ENCODE measurements at regions not wholly inside any gene's neighbourhood (a gene's known extent, or its start where the extent isn't known, plus 50 kb on each side); places are given as distances from the start of the nearest gene placed in this dataset.
A peak's percentile ranks its signal among the peaks of the same experiment; 100 is the strongest.

- Mint-ChIP-seq H3K9me3 (no peaks in the 10 kb centered on the region), H3K4me1 (peaks cover 41% of the 10 kb centered on the region), H3K27ac (peak overlapping the region; percentile 46), H3K36me3 (no peaks in the 10 kb centered on the region), H3K4me3 (peak overlapping the region; percentile 38), H3K27me3 (no peaks in the 10 kb centered on the region)
- ATAC-seq = peak; percentile 96
Observed at GRCh38 chr2:161088658-161089350, 71.4 kb upstream of the TANK start.

GRCh38 chr2:161090411-161090810 is 69.8 kb upstream of the TANK start:
- peak; percentile 54 for ATAC-seq
- H3K36me3 Mint-ChIP-seq = no peaks in the 10 kb centered on the region
- no peaks in the 10 kb centered on the region for H3K27me3 Mint-ChIP-seq
- H3K4me1 Mint-ChIP-seq = peaks cover 47% of the 10 kb centered on the region
- peak overlapping the region; percentile 46 for H3K27ac Mint-ChIP-seq
- H3K9me3 Mint-ChIP-seq = no peaks in the 10 kb centered on the region
- H3K4me3 Mint-ChIP-seq = peak overlapping the region; percentile 59

- Mint-ChIP-seq H3K36me3 (no peaks in the 10 kb centered on the region), H3K4me1 (peaks cover 16% of the 10 kb centered on the region), H3K9me3 (peaks cover 10% of the 10 kb centered on the region), H3K27me3 (no peaks in the 10 kb centered on the region), H3K27ac (no peak overlapping the region), H3K4me3 (no peak overlapping the region)
- ATAC-seq = no peak
Observed at GRCh38 chr2:161095314-161095713, 64.9 kb upstream of the TANK start.

GRCh38 chr2:161096336-161096735 is 63.9 kb upstream of the TANK start:
- ATAC-seq = no peak
- Mint-ChIP-seq H3K36me3 (no peaks in the 10 kb centered on the region), H3K27me3 (no peaks in the 10 kb centered on the region), H3K4me3 (no peak overlapping the region), H3K27ac (no peak overlapping the region), H3K4me1 (peaks cover 6% of the 10 kb centered on the region), H3K9me3 (peaks cover 10% of the 10 kb centered on the region)

- no peaks in the 10 kb centered on the region for H3K27me3 Mint-ChIP-seq
- ATAC-seq = no peak
- no peaks in the 10 kb centered on the region for H3K36me3 Mint-ChIP-seq
- peaks cover 6% of the 10 kb centered on the region for H3K4me1 Mint-ChIP-seq
- H3K9me3 Mint-ChIP-seq = peaks cover 10% of the 10 kb centered on the region
- H3K4me3 Mint-ChIP-seq = no peak overlapping the region
- no peak overlapping the region for H3K27ac Mint-ChIP-seq
Observed at GRCh38 chr2:161097157-161097556, 63.1 kb upstream of the TANK start.

- no peak overlapping the region for H3K27ac Mint-ChIP-seq
- H3K4me3 Mint-ChIP-seq = no peak overlapping the region
- H3K27me3 Mint-ChIP-seq = no peaks in the 10 kb centered on the region
- no peaks in the 10 kb centered on the region for H3K36me3 Mint-ChIP-seq
- H3K9me3 Mint-ChIP-seq = peaks cover 10% of the 10 kb centered on the region
- ATAC-seq = no peak
- peaks cover 21% of the 10 kb centered on the region for H3K4me1 Mint-ChIP-seq
Observed at GRCh38 chr2:161100211-161100895, 59.9 kb upstream of the TANK start.

GRCh38 chr2:161101406-161101805 is 58.8 kb upstream of the TANK start:
- H3K27ac Mint-ChIP-seq = no peak overlapping the region
- H3K9me3 Mint-ChIP-seq = peaks cover 10% of the 10 kb centered on the region
- H3K27me3 Mint-ChIP-seq = no peaks in the 10 kb centered on the region
- no peak for ATAC-seq
- no peaks in the 10 kb centered on the region for H3K36me3 Mint-ChIP-seq
- H3K4me1 Mint-ChIP-seq = peaks cover 21% of the 10 kb centered on the region
- H3K4me3 Mint-ChIP-seq = no peak overlapping the region

GRCh38 chr2:161102770-161103450 is 57.3 kb upstream of the TANK start:
- H3K27ac Mint-ChIP-seq = no peak overlapping the region
- peaks cover 21% of the 10 kb centered on the region for H3K4me1 Mint-ChIP-seq
- H3K4me3 Mint-ChIP-seq = no peak overlapping the region
- H3K27me3 Mint-ChIP-seq = no peaks in the 10 kb centered on the region
- H3K36me3 Mint-ChIP-seq = no peaks in the 10 kb centered on the region
- ATAC-seq = no peak
- peaks cover 8% of the 10 kb centered on the region for H3K9me3 Mint-ChIP-seq

GRCh38 chr2:161103451-161103831 is 56.8 kb upstream of the TANK start:
- H3K27ac Mint-ChIP-seq = no peak overlapping the region
- H3K4me1 Mint-ChIP-seq = peaks cover 21% of the 10 kb centered on the region
- H3K4me3 Mint-ChIP-seq = no peak overlapping the region
- no peaks in the 10 kb centered on the region for H3K27me3 Mint-ChIP-seq
- peaks cover 6% of the 10 kb centered on the region for H3K9me3 Mint-ChIP-seq
- ATAC-seq = no peak
- no peaks in the 10 kb centered on the region for H3K36me3 Mint-ChIP-seq

- peak; percentile 86 for ATAC-seq
- peak overlapping the region; percentile 80 for H3K4me3 Mint-ChIP-seq
- peaks cover 25% of the 10 kb centered on the region for H3K4me1 Mint-ChIP-seq
- peaks cover 3% of the 10 kb centered on the region for H3K9me3 Mint-ChIP-seq
- H3K36me3 Mint-ChIP-seq = no peaks in the 10 kb centered on the region
- peak overlapping the region; percentile 86 for H3K27ac Mint-ChIP-seq
- H3K27me3 Mint-ChIP-seq = no peaks in the 10 kb centered on the region
Observed at GRCh38 chr2:161104054-161104553, 56.1 kb upstream of the TANK start.

- Mint-ChIP-seq H3K4me1 (peaks cover 27% of the 10 kb centered on the region), H3K9me3 (no peaks in the 10 kb centered on the region), H3K27ac (no peak overlapping the region), H3K4me3 (no peak overlapping the region), H3K27me3 (no peaks in the 10 kb centered on the region), H3K36me3 (no peaks in the 10 kb centered on the region)
- ATAC-seq = no peak
Observed at GRCh38 chr2:161107265-161107664, 53.0 kb upstream of the TANK start.

Measured in stimulated activated memory B cell treated with anti-CD40 and anti-IgM and Interleukin-4, amounts not matched to agents 10 μg/mL and 1 μg/mL and 100 μg/mL, for 72 hours (primary cell).